GM23338 (cell line): ENCODE measurements at regions not wholly inside any gene's neighbourhood (a gene's known extent, or its start where the extent isn't known, plus 50 kb on each side); places are given as distances from the start of the nearest gene placed in this dataset.

ENCODE experiments used
- ATAC-seq: fragments of 200-7000 bp; cut with Tn5 transposase; 3 replicates; pipeline ENCODE4 v1.9.1; 2020
- DNase-seq: peaks from one replicate; pipeline ENCODE4 v3.0.0-alpha.2; 2015; ENCODE audit warnings: low spot score
- H2AFZ ChIP-seq: fragments of 200-600 bp; sonication (generic); 2 replicates; pipeline ENCODE4 v1.8.0; 2016; ENCODE audit warnings: antibody characterized with exemption, mild to moderate bottlenecking, moderate library complexity
- H3F3A ChIP-seq: fragments of 200-600 bp; sonication (generic); replicated peaks from 2 replicates; pipeline ENCODE4 v1.8.0; 2017; ENCODE audit warnings: antibody characterized with exemption, mixed run types, low read depth
- H3K27ac ChIP-seq: fragments of 200-600 bp; sonication (generic); 2 replicates; pipeline ENCODE4 v1.6.1; 2016; ENCODE audit warnings: low read depth
- H3K27me3 ChIP-seq: fragments of 200-600 bp; sonication (generic); 2 replicates; pipeline ENCODE4 v1.8.0; 2016; ENCODE audit warnings: mild to moderate bottlenecking, mixed run types, moderate library complexity; ENCODE audit not compliant: insufficient read depth
- H3K36me3 ChIP-seq: fragments of 200-600 bp; sonication (generic); 2 replicates; pipeline ENCODE4 v1.8.0; 2016; ENCODE audit warnings: mild to moderate bottlenecking; ENCODE audit not compliant: insufficient read depth
- H3K4me1 ChIP-seq: fragments of 200-600 bp; sonication (generic); 2 replicates; pipeline ENCODE4 v1.8.0; 2016; ENCODE audit warnings: mild to moderate bottlenecking, moderate library complexity; ENCODE audit not compliant: insufficient read depth
- H3K4me2 ChIP-seq: fragments of 200-600 bp; sonication (generic); 2 replicates; pipeline ENCODE4 v1.7.1; 2017; ENCODE audit warnings: mixed run types
- H3K4me3 ChIP-seq: fragments of 200-600 bp; sonication (generic); 2 replicates; pipeline ENCODE4 v1.6.1; 2016; ENCODE audit warnings: mixed run types
- H3K79me2 ChIP-seq: fragments of 200-600 bp; sonication (generic); replicated peaks from 2 replicates; pipeline ENCODE4 v1.8.0; 2017; ENCODE audit warnings: mild to moderate bottlenecking; ENCODE audit not compliant: insufficient read depth
- H3K9me2 ChIP-seq: fragments of 200-600 bp; sonication (generic); 2 replicates; pipeline ENCODE4 v1.8.0; 2017; ENCODE audit not compliant: insufficient read depth
- H4K20me1 ChIP-seq: fragments of 200-600 bp; sonication (generic); replicated peaks from 2 replicates; pipeline ENCODE4 v1.8.0; 2017; ENCODE audit warnings: mild to moderate bottlenecking; ENCODE audit not compliant: insufficient read depth
- H3K27ac Mint-ChIP-seq: 2 replicates; pipeline ENCODE4 v1.8.0; 2020; ENCODE audit warnings: inconsistent platforms, mild to moderate bottlenecking, moderate library complexity, mixed read lengths
- H3K27me3 Mint-ChIP-seq: 3 replicates; pipeline ENCODE4 v1.8.0; 2022; ENCODE audit warnings: low read depth, mild to moderate bottlenecking, moderate library complexity, mixed read lengths, inconsistent platforms; ENCODE audit not compliant: insufficient read depth, poor library complexity
- H3K36me3 Mint-ChIP-seq: 3 replicates; pipeline ENCODE4 v1.8.0; 2021; ENCODE audit warnings: low read depth, mild to moderate bottlenecking, inconsistent platforms, moderate library complexity, mixed read lengths
- H3K4me1 Mint-ChIP-seq: 3 replicates; pipeline ENCODE4 v1.8.0; 2020; ENCODE audit warnings: mild to moderate bottlenecking, inconsistent platforms, mixed read lengths
- H3K4me3 Mint-ChIP-seq: 3 replicates; pipeline ENCODE4 v1.8.0; 2021; ENCODE audit warnings: moderate library complexity, mild to moderate bottlenecking, inconsistent platforms, mixed read lengths
- H3K9me3 Mint-ChIP-seq: 3 replicates; pipeline ENCODE4 v1.8.0; 2020; ENCODE audit warnings: moderate library complexity, mild to moderate bottlenecking, inconsistent platforms, mixed read lengths
- ETS1 ChIP-seq: IDR thresholded peaks from 2 replicates; pipeline ENCODE4 v1.6.1; 2016; ENCODE audit warnings: antibody characterized with exemption
- EZH2 ChIP-seq: fragments of 200-600 bp; sonication (generic); IDR thresholded peaks from one replicate; pipeline ENCODE4 v1.8.0; 2017; ENCODE audit warnings: antibody characterized with exemption, mild to moderate bottlenecking, low read depth; ENCODE audit not compliant: unreplicated experiment
- JUNB ChIP-seq: IDR thresholded peaks from one replicate; pipeline ENCODE4 v1.6.1; 2016; ENCODE audit warnings: antibody characterized with exemption; ENCODE audit not compliant: unreplicated experiment
- NANOG ChIP-seq: IDR thresholded peaks from 2 replicates; pipeline ENCODE4 v1.6.1; 2016; ENCODE audit warnings: antibody characterized with exemption, borderline replicate concordance
- POLR2AphosphoS5 ChIP-seq: IDR thresholded peaks from 2 replicates; pipeline ENCODE4 v1.6.1; 2016; ENCODE audit warnings: antibody characterized with exemption, low read depth
- ZNF114 ChIP-seq: fragments of 250-450 bp; sonication (Bioruptor Pico); IDR thresholded peaks from 2 replicates; pipeline ENCODE4 v1.5.0; 2020; ENCODE audit warnings: mild to moderate bottlenecking, moderate library complexity
- ZNF331 ChIP-seq: fragments of 250-450 bp; sonication (Bioruptor Pico); IDR thresholded peaks from 2 replicates; pipeline ENCODE4 v1.5.0; 2020; ENCODE audit warnings: low read depth, mild to moderate bottlenecking, moderate library complexity
- TF ChIP-seq, protein P1 (sequence below), 2 experiments: fragments of 200-600 bp in 1 of 2; sonication (generic) in 1 of 2; conservative IDR thresholded peaks; 2 replicates each; pipeline versions ENCODE4 v1.5.1 to v1.6.1; 2016 to 2017; ENCODE audit warnings: antibody characterized with exemption in 2 of 2, low read depth in 2 of 2, mild to moderate bottlenecking in 2 of 2, moderate library complexity in 1 of 2
- TF ChIP-seq, protein P2 (sequence below): IDR thresholded peaks from one replicate; pipeline ENCODE4 v1.6.1; 2018; ENCODE audit warnings: antibody characterized with exemption; ENCODE audit not compliant: unreplicated experiment

DNA sequence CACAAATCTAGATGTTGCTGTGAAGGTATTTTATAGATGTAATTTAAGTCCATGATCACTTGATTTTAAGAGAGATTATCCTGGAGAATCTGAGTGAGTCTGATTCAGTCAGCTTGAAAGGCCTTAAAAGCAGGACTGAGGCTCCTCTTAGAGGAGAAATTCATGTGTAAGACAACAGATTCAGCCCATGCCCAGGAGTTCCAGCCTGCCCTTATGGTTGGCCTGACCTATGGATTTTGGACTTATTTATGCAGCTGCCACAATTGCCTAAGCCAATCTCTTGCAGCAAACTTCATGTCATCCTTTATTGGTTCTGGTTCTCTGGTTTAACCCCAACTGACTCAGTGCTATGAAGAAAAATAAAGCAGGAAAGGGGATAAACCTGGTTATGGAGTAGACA, 296.5 kb upstream of the RASGRP1 start (continued):
- TF ChIP-seq, protein P1, sequence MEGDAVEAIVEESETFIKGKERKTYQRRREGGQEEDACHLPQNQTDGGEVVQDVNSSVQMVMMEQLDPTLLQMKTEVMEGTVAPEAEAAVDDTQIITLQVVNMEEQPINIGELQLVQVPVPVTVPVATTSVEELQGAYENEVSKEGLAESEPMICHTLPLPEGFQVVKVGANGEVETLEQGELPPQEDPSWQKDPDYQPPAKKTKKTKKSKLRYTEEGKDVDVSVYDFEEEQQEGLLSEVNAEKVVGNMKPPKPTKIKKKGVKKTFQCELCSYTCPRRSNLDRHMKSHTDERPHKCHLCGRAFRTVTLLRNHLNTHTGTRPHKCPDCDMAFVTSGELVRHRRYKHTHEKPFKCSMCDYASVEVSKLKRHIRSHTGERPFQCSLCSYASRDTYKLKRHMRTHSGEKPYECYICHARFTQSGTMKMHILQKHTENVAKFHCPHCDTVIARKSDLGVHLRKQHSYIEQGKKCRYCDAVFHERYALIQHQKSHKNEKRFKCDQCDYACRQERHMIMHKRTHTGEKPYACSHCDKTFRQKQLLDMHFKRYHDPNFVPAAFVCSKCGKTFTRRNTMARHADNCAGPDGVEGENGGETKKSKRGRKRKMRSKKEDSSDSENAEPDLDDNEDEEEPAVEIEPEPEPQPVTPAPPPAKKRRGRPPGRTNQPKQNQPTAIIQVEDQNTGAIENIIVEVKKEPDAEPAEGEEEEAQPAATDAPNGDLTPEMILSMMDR (conservative IDR thresholded peaks at IDR 0.05; ENCODE audit: low read depth in 2 of 2) = no peak
- TF ChIP-seq ETS1 = no peak
- no peak for TF ChIP-seq POLR2AphosphoS5
- TF ChIP-seq ZNF114 (CRISPR knock-in tag) = no peak
- TF ChIP-seq, protein P2, sequence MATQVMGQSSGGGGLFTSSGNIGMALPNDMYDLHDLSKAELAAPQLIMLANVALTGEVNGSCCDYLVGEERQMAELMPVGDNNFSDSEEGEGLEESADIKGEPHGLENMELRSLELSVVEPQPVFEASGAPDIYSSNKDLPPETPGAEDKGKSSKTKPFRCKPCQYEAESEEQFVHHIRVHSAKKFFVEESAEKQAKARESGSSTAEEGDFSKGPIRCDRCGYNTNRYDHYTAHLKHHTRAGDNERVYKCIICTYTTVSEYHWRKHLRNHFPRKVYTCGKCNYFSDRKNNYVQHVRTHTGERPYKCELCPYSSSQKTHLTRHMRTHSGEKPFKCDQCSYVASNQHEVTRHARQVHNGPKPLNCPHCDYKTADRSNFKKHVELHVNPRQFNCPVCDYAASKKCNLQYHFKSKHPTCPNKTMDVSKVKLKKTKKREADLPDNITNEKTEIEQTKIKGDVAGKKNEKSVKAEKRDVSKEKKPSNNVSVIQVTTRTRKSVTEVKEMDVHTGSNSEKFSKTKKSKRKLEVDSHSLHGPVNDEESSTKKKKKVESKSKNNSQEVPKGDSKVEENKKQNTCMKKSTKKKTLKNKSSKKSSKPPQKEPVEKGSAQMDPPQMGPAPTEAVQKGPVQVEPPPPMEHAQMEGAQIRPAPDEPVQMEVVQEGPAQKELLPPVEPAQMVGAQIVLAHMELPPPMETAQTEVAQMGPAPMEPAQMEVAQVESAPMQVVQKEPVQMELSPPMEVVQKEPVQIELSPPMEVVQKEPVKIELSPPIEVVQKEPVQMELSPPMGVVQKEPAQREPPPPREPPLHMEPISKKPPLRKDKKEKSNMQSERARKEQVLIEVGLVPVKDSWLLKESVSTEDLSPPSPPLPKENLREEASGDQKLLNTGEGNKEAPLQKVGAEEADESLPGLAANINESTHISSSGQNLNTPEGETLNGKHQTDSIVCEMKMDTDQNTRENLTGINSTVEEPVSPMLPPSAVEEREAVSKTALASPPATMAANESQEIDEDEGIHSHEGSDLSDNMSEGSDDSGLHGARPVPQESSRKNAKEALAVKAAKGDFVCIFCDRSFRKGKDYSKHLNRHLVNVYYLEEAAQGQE = no peak

DNA sequence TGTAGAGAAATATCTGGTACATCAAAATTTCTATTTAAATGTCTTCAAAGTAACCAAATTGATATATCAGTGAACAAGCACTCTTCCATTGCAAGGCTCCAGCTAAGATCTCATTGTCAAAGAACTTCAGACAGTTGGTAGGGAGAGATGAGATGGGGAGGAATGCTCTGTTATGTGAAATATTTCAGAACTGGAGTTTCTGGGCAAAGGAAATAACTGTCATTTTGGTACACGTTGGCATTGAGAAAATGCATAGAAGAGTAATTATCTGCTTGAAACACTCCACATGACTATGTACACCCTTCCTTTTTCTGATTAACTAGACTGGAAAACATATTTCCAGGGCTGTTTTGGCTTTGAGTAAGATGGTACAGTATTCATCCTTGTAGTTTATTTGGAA, 297.5 kb upstream of the RASGRP1 start:
- H3K36me3 ChIP-seq = no peaks in the 10 kb centered on the region
- H2AFZ ChIP-seq = no peak overlapping the region
- H3K36me3 Mint-ChIP-seq = no peaks in the 10 kb centered on the region
- no peaks in the 10 kb centered on the region; the same call in 1 of the 2 replicates for H3K9me2 ChIP-seq
- no peak overlapping the region for H3K4me3 ChIP-seq
- no peaks in the 10 kb centered on the region for H3K9me3 Mint-ChIP-seq
- no peak overlapping the region for H3K27ac Mint-ChIP-seq
- H4K20me1 ChIP-seq = no peaks in the 10 kb centered on the region
- no peaks in the 10 kb centered on the region for H3K27me3 ChIP-seq
- no peak overlapping the region for H3K27ac ChIP-seq
- H3K79me2 ChIP-seq = no peaks in the 10 kb centered on the region
- ATAC-seq (no peak), DNase-seq (no peak)
- H3K4me1 ChIP-seq = no peaks in the 10 kb centered on the region
- no peak overlapping the region for H3K4me2 ChIP-seq
- no peak overlapping the region for H3K4me3 Mint-ChIP-seq
- H3K27me3 Mint-ChIP-seq = no peaks in the 10 kb centered on the region
- H3K4me1 Mint-ChIP-seq = peaks cover 4% of the 10 kb centered on the region; the same call in 2 of the 3 replicates
- H3F3A ChIP-seq = no peaks in the 10 kb centered on the region
- TF ChIP-seq NANOG = no peak
- TF ChIP-seq, protein P2 = no peak
- TF ChIP-seq ETS1 = no peak
- TF ChIP-seq JUNB = no peak
- TF ChIP-seq ZNF331 (CRISPR knock-in tag) = no peak
- TF ChIP-seq EZH2 = no peak
- no peak for TF ChIP-seq POLR2AphosphoS5
